HG03139 (cell line): ENCODE measurements at regions not wholly inside any gene's neighbourhood (a gene's known extent, or its start where the extent isn't known, plus 50 kb on each side); places are given as distances from the start of the nearest gene placed in this dataset.
"Not testable (repeated sequence)": the region's sequence is repeated elsewhere in the genome, so short reads cannot be mapped to it uniquely, and the experiment has no call there.

ENCODE experiments used
- ATAC-seq: cut with Tn5 transposase; IDR thresholded peaks from one replicate; pipeline ENCODE4 v1.9.1; 2021; ENCODE audit not compliant: unreplicated experiment

GRCh38 chr20:4476903-4477500, 209.3 kb upstream of the PRNP start:
- no peak for ATAC-seq

DNA sequence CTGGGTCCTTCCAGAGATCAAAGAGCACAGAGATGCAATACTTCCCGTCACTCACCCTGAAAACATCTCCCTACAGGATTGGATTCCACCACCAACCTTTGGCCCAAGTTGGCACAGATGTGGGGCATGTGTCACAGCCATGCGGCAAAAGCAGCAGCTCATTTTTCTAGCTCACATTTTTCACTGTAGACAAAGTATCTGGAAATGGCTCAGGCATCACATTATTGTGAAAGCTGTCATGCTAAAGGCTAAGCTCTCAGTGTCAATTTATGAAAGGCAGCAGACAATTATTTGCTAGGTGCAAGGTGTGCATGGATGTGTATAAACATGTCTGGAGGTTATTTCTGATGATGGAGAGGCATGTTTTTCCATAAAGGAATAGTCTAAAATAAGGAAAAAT, 213.3 kb upstream of the PRNP start:
- no peak for ATAC-seq

GRCh38 chr20:4471221-4471620, 215.0 kb upstream of the PRNP start:
- no peak for ATAC-seq

- ATAC-seq = no peak
These were observed 215.9 kb upstream of the PRNP start for GRCh38 chr20:4470375-4470774.

- no peak for ATAC-seq
These were observed 216.3 kb upstream of the PRNP start for GRCh38 chr20:4469910-4470309.

- ATAC-seq = no peak
These were observed 218.1 kb upstream of the PRNP start for GRCh38 chr20:4468114-4468513.

DNA sequence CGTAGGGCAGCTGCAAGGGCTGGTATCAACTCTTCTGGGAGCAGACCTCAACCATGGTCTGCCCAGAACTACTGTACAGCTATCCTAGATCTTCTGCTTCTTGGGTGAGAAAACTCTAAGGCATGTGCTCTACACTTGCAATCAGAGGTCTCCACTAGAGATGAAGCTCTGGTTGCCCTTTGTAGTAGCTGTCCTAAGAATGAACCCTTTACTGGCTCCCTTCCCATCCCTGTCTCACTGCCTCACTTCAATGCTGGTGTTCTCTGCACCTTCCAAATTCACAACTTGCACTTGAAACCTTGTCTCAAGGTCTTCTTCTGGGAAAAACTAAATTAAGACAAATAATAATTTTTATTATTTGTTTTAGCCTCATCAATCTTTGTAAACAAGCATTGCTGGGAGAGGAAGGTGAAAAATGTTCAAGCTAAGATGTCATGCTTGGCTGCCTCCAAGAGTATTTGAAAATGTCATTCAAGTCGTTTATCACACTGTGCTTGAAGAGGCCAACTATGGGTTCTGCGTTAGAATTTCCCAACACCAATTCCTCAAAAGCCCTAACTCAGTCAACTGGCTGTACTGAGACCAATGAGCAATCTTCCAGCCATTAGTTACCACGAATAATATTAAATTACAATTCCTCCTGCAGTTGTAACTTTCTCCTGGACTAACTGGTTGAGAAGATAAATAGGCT, 216.9 kb upstream of the ADRA1D start:
- no peak for ATAC-seq

DNA sequence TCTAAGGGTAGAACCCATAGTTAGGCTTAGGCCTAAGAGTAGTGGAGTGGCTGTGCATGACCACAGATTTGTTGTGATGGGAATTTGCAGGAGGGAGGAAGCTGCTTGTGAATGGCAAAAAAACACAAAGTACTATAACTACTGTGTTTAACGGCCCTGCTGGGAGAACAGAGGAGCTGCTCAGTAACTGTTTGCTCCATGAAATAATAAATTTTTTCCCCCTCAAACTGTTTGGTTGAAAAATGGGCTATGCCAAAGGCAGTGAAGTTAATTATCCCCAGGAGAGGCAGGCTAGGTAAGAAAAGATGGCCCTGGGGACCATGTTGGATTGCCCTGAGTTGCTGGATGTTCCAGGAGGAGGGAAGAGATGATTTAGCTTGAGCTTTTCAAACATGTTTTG, 216.1 kb upstream of the ADRA1D start:
- ATAC-seq = no peak

DNA sequence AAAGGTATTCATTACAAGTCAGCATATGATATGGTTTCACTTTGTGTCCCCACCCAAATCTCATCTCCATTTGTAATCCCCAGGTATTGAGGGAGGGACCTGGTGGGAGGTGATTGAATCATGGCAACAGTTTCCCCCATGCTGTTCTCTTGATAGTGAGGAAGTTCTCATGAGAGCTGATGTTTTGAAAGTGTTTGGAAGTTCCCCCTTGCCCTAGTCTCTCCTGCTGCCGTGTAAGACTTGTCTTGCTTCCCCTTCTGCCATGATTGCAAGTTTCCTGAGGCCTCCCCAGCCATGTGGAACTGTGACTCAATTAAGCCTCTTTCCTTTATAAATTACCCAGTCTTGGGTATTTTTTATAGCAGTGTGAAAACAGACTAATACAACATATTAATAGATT, 213.7 kb upstream of the ADRA1D start:
- ATAC-seq = not testable (repeated sequence)

DNA sequence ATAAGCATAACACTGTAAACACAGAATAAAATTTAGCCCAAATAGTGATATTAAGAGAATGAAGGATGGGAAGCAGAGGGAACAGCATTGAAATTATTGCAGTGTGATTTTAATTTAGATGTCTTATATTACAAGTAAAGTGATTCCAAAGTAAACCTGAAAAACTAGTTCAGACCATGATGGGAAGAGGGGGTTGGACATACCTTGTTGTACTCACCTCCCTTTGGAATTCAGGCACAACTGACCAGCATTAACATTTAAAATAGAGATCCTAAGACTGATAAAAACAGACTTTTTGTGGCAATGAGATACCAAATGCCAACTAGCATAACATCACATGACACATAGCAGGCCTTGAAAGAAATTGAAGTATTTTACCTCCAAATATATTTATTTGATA, 210.0 kb upstream of the ADRA1D start:
- no peak for ATAC-seq

GRCh38 chr20:4457566-4458543, 208.8 kb upstream of the ADRA1D start:
- ATAC-seq = no peak

GRCh38 chr20:4455996-4456395, 206.9 kb upstream of the ADRA1D start:
- no peak for ATAC-seq

DNA sequence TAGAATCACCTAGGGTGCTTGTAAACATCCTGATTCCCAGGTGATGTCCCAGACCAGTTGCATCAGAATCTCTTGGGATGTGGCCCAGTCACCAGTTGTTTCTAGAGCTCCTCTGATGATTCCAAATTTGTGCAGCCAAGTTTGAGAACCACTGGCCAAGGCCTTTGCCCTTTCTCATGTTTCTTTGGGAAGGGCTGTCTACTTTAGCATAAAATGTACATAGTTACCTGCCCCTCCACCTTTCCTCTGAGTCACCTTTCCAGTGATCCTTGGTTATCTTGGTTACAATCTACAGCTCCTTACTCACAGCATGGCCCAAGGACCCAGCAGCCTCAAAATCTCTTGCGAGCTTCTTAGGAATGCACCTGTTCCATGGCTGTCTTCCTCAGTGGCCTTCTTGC, 206.2 kb upstream of the ADRA1D start:
- no peak for ATAC-seq

DNA sequence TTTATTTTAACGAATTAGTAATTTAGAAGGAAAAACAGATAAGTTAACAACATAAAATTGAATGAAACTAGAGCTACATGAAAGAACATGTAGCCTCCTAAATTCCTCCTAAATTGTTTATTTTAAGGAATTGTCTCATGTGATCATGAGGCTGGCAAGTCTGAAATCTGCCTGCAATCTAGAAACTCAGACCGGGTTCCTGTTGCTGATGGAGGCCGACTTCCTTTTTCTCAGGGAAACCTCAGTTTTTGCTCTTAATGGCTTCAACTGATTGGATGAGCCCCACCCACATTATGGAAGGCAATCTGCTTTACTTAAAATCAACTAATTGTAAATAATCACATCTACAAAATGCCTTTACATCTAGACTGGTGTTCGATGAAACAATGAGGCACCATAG, 205.0 kb upstream of the ADRA1D start:
- no peak for ATAC-seq

- no peak for ATAC-seq
These were observed 204.3 kb upstream of the ADRA1D start for GRCh38 chr20:4453359-4453758.

GRCh38 chr20:4451487-4452081, 202.5 kb upstream of the ADRA1D start:
- no peak for ATAC-seq

GRCh38 chr20:4449957-4450715, 201.0 kb upstream of the ADRA1D start:
- no peak for ATAC-seq

DNA sequence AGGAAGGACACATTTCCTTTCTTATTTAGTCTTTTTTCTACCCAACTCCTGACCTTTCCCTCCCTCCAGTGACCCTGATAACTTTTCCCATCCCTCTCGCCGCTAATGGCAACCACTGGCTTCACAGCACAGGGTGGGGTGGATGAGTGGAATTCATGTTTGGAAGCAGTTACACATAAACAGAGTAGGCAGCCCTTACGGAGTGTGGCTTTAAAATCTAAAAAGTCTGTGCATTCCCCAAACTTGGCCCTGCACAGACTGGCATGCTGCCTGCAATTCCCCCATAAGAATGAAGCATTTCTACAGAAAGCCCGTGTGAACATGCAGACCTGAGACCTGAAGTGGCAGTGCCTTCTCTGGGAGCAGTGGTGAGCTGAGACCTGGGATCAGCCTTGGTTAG, 196.7 kb upstream of the ADRA1D start:
- no peak for ATAC-seq

DNA sequence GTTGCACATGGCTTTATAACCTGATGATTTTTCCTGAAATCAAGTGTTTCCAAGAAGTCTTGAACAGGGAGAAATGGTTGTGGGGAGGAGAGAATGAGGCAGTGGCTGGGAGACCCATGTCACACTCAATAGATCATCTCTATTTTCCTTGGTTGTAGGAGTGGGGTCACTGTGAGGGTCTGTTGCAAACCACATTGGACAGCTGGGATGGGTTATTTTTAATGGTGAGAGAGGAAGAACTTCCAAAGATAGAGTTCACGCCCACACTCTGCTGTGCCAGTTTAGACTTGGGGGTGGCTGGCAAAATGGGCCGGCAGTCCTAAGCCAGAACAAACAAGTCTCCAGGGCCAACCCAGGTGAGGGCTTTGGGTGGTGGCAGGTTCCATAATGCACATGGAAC, 196.2 kb upstream of the ADRA1D start:
- ATAC-seq = no peak

DNA sequence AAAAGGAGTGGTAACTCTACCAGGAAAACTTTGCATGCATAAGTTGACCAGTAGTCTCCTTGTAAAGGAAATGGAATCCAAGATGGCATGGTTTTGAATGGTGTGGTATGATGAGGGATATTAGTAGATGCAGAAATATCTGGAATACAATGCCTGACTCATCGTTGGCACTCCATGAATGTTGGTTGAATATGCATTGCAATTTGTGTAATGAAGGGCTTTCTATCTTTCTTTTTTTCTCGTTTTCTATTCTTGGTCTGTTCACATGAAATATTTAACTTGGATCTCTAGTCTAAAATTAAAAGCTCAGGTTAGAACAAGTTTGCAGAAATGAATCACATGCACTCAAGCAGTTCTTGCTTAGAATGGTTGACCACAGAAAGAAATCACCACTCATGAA, 195.3 kb upstream of the ADRA1D start:
- no peak for ATAC-seq

DNA sequence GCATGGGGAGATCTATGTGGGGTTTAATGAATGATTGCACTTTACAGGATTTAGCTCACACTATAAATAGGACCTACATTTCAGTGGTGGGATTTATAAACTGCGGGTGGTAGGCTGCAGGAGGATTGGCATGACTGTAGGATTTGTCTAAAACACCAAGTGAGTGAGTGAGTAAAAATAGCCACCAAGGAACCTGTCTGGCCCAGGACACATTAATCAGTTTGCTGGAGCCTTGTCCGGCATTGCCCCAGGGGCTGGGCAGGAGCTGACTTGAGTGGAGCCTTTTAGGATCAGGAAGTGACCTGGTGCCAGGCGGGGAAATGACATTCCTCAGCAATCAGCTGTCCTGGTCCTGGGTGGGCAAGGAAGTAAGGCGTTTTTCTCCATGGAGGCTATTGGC, 193.9 kb upstream of the ADRA1D start:
- ATAC-seq = no peak
